HG03135 (cell line): ENCODE measurements at regions not wholly inside any gene's neighbourhood (a gene's known extent, or its start where the extent isn't known, plus 50 kb on each side); places are given as distances from the start of the nearest gene placed in this dataset.
"Not testable (repeated sequence)": the region's sequence is repeated elsewhere in the genome, so short reads cannot be mapped to it uniquely, and the experiment has no call there.

Source experiments
- ATAC-seq: cut with Tn5 transposase; IDR thresholded peaks from one replicate; pipeline ENCODE4 v1.9.1; 2021; ENCODE audit warnings: mild to moderate bottlenecking, moderate library complexity; ENCODE audit not compliant: unreplicated experiment

DNA sequence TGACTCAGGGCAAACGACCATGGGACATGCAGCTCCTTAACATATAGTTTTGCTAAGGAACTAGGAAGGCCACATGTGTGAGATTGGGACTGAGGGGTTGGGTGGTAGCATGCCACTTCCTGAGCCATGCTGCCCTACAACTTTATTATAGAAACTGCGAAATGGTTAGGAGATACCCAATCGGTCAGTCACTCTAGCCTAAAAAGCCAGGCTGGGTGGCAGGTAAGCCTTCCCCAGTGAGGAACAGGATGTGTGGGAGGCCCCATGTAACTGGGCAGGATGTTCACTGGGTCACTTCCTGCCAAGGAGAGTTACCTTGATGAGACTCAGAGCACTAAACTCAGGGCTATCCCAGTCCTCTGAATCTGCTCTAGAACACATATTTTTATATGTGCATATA, 123.5 kb downstream of the MAP3K7 start:
- no peak for ATAC-seq

DNA sequence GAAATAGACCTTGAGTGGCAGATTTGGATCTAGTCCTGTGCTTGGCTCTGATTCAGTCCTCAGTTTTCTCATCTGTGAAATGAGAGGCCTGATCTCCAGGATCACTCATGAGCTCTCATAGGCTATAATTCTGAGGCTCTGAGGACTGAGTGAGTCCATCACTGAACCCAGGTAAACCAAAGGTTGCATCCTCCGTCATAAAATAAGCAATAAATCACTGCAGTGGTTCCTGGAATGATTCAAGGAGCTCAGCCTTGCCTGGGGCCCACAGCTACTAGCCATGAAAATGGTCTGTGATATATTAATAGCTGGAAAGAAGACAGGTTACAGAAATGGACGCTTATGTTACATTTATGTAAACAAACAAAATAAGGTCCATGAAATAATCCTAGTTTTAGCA, 124.8 kb downstream of the MAP3K7 start:
- ATAC-seq, result no peak

DNA sequence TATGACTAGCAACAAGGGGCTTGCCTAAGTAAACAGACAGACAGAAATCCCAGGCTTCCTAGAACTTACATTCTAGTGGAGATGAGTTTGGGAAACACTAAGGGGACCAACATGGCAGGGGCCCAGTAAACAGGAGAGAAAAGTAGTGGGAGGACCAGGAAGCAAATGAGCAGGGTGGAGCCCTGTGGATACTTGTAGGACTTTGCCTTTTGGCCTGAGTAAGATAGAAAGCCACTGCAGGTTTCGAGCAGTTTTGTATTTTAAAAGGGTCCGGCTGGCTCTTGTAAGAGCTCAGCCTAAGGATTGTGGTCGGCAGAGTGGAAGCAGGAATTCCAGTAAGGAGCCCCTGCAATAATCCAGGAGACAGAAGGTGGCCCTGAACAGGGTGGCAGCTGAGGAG, 125.5 kb downstream of the MAP3K7 start:
- no peak for ATAC-seq

DNA sequence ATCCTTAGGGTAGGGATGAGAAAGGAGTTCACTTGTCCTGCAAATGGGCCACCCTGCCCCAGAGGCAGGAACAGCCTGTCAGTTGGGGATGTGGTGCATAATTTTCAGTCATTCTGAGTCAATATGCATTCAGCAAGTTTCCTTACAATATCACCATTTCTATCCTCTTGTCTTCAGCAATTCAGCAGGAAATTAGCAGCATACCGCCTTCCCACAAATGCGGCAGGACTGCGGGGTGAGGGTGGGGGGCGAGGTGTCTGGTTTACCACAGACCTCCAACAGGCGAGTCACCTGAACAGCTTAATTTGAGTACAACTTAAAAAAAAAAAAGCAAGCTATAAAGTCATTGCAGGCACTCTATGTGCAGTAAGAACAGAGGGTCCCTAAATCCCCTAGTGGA, 126.8 kb downstream of the MAP3K7 start:
- no peak for ATAC-seq

DNA sequence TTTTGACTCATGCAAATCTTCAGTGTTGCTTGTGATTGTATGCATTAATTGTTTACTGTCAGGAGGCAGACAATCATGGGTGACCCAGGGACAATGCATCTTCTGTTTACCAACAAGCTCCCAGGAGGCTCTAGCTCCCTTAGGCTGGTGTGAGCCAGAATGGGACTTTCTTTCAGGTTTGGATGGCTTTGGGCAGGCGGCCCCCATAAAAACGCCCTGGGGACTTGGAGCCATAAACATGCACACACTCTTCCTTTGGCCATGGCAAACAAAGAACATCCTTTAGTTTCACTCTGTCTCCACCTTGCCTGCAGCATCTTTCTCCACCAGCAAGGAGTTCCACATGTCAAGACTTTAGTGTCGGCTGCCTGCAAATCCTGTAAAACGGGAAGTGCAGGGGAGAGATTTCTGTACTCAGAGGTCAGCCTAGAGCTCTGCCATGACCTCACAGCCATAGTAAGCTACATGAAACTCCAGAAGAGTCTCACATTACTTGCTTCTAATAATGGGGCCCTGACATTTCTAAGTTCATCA, 127.6 kb downstream of the MAP3K7 start:
- no peak for ATAC-seq

DNA sequence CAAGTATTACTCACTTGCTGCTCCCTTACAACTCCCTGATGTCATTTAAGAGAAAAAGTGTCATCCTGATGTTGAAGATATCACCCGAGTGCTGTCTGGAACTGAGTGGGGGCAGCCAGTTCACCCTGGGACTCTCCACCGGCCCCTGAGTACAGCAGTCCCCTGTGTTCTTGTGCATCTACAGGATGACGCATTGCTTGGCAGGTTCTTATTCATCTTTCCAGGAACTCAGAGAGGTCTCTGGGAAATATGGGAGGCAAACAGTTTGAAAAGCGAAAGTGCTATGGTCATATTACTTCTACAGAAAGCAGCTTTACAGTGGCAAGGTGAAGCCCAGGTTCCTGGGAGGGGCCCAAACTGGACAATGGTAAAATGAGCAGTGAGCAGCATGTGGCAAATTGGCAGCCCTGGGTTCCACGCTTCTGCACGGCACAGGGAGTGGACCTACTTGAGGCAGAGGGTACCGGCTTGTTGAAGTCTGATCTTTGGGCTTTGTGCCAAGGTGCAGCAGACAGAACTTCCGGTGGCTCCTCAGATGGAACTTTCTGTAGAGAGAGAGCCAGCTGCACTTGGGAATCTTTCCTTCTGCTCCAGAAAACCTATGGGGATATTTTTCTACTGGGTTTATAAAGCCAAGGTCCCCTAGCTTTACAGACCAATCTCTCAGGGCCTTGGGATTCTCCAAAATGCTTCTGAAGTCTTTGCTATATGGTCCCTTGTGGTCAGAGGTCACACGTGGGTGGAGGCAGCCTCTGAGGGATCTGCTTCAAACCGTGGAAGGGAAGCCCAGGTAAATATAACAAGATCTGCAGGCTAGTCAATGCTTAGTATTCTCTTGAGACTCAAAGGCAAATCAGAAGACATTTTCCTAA, 128.3 kb downstream of the MAP3K7 start:
- ATAC-seq, result no peak

DNA sequence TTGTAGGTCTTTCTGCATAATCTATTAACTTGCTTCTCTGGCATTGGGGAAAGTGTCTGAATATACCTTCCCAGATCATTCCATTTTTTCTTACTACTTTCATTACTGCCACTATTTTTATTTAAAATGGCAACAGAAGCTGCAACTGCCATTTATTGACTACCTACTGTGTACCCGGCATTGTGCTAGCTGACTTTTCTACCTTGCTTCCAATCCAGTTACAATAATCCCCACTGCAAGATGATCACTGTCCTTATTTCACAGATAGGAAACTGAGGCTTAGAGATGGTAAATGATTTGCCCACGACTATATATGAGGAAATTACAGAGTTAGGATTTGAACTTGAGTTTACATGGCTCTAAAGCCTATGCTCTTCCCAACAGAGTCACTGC, 129.0 kb downstream of the MAP3K7 start:
- no peak for ATAC-seq

DNA sequence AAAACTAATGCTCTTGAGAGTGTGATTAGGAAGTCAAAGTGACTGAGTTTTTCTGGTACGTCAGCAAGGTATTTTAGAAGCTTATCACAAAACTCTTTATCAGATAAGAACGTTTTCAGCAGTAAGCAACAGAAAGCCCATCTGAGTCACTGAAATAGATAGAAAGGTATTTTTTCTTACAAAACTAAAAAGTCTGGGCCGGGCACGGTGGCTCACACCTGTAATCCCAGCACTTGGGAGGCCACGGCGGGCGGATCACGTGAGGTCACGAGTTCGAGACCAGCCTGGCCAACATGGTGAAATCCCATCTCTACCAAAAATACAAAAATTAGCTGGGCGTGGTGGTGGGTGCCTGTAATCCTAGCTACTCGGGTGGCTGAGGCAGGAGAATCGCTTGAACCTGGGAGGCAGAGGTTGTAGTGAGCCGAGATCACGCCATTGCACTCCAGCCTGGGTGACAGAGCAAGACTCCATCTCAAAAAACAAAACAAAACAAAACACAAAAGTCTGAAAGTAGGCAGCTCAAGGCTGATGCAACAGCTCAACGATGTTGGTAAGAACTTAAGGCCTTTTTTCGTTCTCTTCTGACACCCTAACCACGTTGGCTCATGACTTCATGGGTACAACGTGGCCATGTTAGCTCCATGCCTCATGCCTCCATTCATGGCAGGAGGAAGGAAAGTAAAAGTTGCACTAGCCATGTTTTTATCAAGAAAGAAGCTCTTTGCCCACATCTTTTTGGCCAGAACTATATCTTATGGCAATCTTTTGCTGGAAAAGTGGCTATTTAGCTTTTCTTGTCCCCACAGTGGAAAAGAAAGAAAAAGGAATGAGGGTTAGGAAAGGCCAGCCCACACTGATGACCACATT, 129.6 kb downstream of the MAP3K7 start:
- not testable (repeated sequence) for ATAC-seq

DNA sequence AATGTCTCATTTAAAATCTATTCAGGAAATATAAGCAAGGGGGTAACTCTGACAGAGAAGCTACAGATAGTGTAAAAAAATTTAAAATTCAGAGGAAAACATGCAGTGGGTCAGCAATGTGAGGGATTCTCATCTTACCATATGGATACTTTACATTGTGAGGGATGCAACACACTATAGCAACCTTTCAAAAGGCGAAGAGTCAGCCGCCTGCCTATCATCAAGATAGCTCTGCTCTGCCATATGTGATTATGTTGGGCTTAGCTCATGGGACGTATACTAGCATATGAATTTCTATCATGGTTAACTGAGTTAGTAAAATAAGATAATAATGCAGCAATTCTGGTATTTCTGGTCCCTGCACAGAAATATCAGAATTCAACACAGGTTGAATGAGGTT, 130.9 kb downstream of the MAP3K7 start:
- ATAC-seq, result no peak

DNA sequence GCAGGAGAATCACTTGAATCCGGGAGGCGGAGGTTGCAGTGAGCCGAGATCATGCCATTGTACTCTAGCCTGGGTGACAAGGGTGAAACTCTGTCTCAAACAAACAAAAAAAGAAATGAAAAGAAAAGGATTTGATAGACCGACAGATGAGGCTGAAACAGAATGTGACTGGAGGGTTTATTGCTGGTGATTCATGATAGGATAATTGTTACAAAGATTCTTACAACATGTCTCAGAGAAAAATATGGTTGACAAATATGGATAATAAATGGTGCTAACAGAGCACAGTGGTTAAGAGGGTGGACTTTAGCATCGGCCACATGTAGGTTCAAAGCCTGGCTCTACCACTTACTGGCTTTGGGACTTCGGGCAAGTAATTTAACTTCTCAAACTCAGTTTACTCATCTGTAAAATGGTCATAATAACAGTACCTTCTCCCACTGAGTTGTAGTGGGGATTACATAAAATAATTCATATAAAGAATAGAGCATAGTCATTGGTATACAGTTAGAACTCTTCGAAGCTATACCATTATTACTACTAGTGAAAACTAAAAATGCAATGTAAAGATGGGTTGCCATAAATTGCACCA, 131.9 kb downstream of the MAP3K7 start:
- ATAC-seq, result no peak

DNA sequence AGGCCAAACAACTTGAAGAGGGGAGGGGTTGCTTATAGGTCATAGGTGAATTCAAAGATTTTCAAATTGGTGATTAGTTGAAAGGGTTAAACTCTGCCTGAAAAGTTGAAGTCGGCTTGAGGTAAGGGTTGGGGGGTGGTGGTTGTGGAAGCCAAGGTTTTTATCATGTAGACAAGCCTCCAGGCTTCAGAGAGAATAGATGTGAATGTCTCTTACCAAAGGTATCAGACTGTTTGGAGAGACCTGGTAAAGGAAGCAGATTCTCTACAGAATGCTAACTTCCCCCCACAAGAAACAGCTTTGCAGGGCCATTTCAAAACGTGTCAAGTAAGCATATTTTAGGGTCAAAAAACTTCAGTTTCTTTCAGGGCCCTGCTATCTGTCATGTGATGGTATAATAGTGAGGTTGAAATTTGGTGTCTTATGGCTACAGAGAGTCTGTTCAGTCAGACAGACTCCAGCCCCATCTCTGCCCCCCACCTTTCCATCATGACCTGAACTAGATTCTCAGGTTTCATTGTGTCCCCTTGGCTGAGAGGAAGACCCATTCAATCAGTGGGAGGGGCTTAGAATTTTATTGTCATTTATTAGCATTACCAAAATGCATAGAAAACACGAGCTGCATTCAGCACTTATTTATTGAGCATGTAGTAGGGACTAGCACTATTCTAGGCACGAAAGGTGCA, 136.5 kb downstream of the MAP3K7 start:
- ATAC-seq, result no peak

DNA sequence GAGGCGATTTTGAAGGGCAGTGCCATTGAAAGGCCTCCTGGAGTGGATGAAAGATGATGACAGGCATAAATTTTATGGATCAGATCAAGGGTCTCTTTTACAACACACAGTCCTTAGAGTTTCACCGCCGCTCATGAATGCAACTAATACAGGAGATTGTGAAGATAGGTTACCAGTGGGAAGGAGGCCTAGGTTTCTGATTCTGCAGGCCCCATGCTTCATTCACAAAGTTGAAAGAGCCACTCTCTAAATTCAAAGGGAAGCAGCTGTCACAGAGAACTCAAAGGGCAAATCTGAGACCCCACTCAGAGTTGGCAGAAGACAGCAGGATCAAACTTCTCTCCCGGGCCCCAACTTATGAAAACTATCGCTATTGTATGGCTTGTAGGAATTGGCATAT, 137.6 kb downstream of the MAP3K7 start:
- ATAC-seq, result no peak

DNA sequence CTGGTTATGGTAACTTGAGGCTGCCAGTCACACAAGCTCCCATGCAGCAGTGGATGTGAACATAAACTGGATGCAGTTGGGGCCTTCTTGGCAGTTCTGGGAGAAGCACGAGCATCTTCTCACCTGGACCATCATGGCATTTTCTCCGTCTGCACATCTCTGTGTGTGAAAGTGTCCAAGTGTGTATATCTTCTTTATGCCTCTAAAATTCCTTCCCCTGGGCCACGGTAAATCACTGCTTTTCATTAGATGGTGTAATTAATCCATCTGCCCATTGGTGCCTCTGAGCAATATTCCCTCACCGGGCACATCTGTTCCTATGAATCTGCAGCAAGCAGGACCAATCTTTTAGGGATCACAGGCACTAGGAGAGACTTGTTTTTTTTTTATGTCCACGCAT, 138.0 kb downstream of the MAP3K7 start:
- ATAC-seq, result no peak

DNA sequence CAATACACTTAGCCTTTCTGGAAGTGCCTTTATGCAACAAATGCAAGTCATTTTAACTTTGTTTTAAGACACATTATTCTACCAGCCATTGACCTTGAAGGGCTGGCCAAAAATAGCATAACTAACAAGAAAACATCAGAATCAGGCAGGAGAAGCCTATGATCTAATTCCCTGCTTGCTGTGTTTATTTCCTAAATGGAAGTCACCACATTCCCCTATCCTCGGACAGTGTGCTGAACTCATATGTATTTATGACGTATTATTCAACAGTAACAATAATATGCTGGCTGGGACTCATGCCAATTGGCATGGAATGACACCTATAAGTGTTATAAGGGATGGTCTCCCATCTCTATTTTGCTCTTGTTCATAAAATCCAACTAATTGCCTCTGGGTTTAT, 140.7 kb downstream of the MAP3K7 start:
- ATAC-seq, result no peak

DNA sequence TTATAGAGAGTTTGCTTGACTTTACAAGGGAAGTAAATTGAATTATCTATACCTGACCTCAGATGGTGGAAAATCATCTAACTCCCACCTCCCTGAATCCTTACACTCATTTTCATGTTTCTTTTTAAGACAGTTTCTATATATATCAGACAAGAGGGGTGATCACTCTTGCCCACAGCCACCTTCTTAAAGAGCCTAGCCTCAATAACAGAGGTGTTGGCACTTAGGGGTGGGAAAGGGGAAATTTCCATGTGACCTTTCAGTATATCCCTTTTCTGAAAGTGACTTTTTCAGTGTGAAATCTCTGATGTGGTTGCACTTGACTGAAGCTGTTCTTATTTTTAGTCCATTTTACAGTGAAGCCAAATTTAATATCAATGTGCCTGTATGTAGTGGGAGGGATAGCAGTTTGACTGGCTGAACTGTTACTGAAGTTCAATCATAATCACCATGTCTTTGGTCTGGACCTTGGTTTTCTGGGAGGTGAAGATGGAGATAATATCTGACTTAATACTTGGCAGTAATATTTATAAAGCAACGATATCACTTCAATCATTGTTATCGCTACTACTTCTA, 141.3 kb downstream of the MAP3K7 start:
- no peak for ATAC-seq

DNA sequence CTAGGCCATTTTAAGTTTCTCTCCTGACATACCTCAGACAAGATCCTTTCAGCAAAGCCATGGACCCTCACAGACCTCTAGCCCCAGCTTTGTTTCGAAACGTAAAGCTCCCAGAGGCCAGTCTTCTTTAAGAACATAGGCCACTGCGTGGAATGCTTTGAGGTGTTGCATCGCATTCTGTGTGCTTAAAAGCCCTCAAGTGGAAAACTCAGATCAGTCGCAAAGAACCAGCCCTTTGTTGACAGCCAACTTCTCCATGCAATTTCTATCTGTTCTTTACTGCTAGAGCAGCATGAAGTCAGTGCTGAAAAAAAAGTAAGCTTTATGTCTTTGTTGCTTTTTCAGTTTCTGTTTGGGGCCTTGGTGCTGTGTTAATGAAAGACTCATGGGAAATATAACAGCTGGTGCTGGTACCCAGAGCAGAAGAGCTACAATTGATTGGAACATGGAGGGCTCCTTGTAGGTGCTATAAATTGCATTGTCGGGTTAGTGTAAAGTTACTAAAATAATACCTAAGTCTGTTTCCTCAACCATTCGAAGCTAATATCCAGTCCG, 142.6 kb downstream of the MAP3K7 start:
- ATAC-seq, result no peak

DNA sequence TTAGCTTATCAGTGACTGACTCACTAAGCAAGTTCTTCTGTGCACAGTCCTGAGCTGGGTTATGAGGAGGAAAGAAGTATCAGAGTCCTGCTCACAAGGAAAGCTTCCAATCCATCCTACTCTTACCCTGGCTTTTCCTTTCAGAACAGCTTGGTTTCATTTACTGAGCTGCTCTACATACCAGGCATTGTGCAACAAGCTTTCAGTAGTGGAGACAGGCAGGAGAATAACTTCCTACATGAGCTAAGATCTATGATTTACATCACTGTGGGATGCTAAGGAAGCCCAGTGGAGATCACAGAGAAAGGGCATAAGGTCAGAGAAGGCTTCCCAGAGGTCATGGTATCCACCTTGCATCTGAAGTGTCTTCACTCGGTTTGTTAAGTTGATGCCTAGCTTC, 144.5 kb downstream of the MAP3K7 start:
- ATAC-seq, result no peak

DNA sequence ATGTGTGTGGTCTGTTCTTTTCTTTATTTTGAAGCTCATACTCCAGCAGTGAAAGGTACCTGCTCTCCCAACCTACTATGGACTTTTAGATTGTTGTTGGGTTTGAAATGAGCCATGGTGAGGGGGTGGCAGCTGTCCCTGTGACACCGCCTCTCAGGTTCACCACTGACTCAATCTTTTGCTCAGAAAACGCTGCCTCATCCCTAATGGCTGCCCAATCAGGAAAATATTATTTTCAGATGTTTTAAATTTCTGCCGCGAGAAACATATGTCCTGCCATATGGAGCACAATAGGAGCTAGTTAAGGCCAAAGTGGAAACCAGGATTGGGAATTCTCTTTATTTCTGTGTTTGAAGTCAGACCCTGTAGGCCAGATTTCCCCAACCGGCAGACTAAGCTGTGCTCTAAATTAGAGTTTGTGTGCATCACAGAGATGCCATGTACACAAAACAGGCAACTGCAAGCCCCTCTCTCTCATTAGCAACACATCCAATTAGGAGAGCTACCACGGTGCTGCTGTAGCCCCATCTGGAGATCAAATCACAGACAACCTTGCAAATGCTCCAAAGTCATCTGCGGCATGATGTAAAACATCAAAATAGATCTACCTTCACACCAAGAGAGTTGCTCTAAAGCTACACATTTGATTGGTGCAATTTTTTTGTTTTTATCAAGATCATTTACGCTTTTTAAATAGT, 144.1 kb upstream of the BACH2 start:
- ATAC-seq, result no peak

DNA sequence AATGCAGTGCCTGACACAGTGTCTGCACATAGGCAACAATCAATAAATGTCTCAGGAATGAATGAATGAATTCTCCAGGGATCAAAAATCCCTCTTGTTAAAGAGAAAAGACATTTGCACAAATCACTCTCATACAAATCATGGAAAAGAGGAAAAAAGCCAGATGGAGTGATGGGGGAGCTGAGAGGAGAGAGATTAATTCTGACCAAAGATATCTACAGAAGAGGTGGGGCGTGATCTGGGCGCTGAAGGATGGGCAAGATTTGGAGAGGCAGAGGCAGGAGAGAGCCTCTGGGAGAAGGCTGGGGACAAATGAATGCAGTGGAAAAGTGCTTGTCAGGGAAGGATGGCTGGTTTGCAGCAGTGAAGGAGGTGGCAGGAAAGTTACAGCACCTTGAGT, 142.9 kb upstream of the BACH2 start:
- no peak for ATAC-seq

DNA sequence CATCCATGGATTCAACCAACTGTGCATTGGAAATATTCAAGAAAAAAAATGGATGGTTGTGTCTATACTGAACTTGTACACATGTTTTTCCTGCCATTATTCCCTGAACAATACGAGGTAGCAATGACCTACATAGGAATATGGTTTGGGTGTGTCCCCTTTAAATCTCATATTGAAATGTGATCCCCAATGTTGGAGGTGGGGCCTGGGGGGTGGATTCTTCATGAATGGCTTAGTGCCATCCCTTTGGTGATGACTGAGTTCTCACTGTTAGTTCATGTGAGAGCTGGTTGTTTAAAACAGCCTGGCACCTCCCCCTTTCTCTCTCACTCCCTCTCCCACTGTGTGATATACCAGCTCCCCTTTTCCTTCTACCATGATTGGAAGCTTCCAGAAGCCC, 139.8 kb upstream of the BACH2 start:
- no peak for ATAC-seq
